GM12874 (cell line): ENCODE measurements at regions not wholly inside any gene's neighbourhood (a gene's known extent, or its start where the extent isn't known, plus 50 kb on each side); places are given as distances from the start of the nearest gene placed in this dataset.

ENCODE experiments used
- CTCF ChIP-seq: IDR thresholded peaks from 2 replicates; pipeline ENCODE4 v1.5.1; 2011; ENCODE audit warnings: low read depth, mild to moderate bottlenecking, control low read depth, low read length, moderate library complexity; ENCODE audit not compliant: insufficient read depth

GRCh38 chr2:150188800-150189199, 298.7 kb downstream of the RND3 start:
- TF ChIP-seq CTCF = no peak

GRCh38 chr2:150188177-150188576, 299.3 kb downstream of the RND3 start:
- no peak for TF ChIP-seq CTCF

GRCh38 chr2:150182566-150183235, 304.8 kb downstream of the RND3 start:
- TF ChIP-seq CTCF = no peak

- no peak for TF ChIP-seq CTCF
Measured at GRCh38 chr2:150178591-150178990, 308.9 kb downstream of the RND3 start.

GRCh38 chr2:150174971-150175421, 312.5 kb downstream of the RND3 start:
- no peak for TF ChIP-seq CTCF

- no peak for TF ChIP-seq CTCF
Measured at GRCh38 chr2:150174056-150174805, 313.2 kb downstream of the RND3 start.

- TF ChIP-seq CTCF = no peak
Measured at GRCh38 chr2:150171065-150171548, 316.4 kb downstream of the RND3 start.
